Tibial nerve (tissue), 4 donors: ENCODE measurements at regions not wholly inside any gene's neighbourhood (a gene's known extent, or its start where the extent isn't known, plus 50 kb on each side); places are given as distances from the start of the nearest gene placed in this dataset.

ENCODE experiments used
- DNase-seq, 2 donors: peaks; one replicate each; pipeline ENCODE4 v3.0.0-alpha.2; 2019; ENCODE audit warnings: low spot score in 2 of 2
- H3K27ac ChIP-seq, 4 donors: fragments of 200-600 bp; sonication (generic) in 3 of 4; one replicate each; pipeline ENCODE4 v1.5.1; 2017 to 2019; ENCODE audit warnings: mild to moderate bottlenecking in 1 of 4
- H3K27me3 ChIP-seq, 2 donors: fragments of 200-600 bp; sonication (generic) in 1 of 2; one replicate each; pipeline versions ENCODE4 v1.5.1 to v1.6.0; 2017 to 2019
- H3K36me3 ChIP-seq, 3 donors: fragments of 200-600 bp; sonication (generic); one replicate each; pipeline ENCODE4 v1.5.1; 2018 to 2019
- H3K4me1 ChIP-seq, 4 donors: fragments of 200-600 bp; sonication (generic) in 3 of 4; one replicate each; pipeline ENCODE4 v1.5.1; 2017 to 2019
- H3K4me3 ChIP-seq, 4 donors: fragments of 200-600 bp; sonication (generic) in 3 of 4; one replicate each; pipeline ENCODE4 v1.5.1; 2017 to 2019; ENCODE audit warnings: mild to moderate bottlenecking in 1 of 4, moderate library complexity in 1 of 4
- H3K9me3 ChIP-seq, 4 donors: fragments of 200-600 bp; sonication (generic) in 3 of 4; one replicate each; pipeline ENCODE4 v1.5.1; 2017 to 2019
- CTCF ChIP-seq, 5 experiments: fragments of 200-600 bp in 3 of 5; fragments of 450-650 bp in 2 of 5; sonication (generic) in 3 of 5; IDR thresholded peaks; one replicate each; pipeline ENCODE4 v1.5.1; 2016 to 2019; ENCODE audit warnings: antibody characterized with exemption in 5 of 5, mild to moderate bottlenecking in 3 of 5, moderate library complexity in 2 of 5
- EP300 ChIP-seq, 2 donors: sonication (generic); formaldehyde crosslinking; IDR thresholded peaks; one replicate each; pipeline ENCODE4 v1.6.1; 2017; ENCODE audit warnings: antibody characterized with exemption in 2 of 2, mild to moderate bottlenecking in 1 of 2
- POLR2A ChIP-seq, 2 donors: fragments of 450-650 bp; IDR thresholded peaks; one replicate each; pipeline ENCODE4 v1.6.1; 2017; ENCODE audit warnings: antibody characterized with exemption in 2 of 2, mild to moderate bottlenecking in 2 of 2, moderate library complexity in 2 of 2
- WGBS, 2 donors: methylation state at CpG; one replicate each; pipeline ENCODE4 v1.1.5; 2018; 5-methylcytosine and 5-hydroxymethylcytosine counted together

GRCh38 chr1:239186487-239186886, 199.9 kb upstream of the CHRM3 start:
- H3K27me3 ChIP-seq: no peaks in the 10 kb centered on the region
- H3K4me3 ChIP-seq: no peak overlapping the region
- 92 to 96% methylated on average over 1 of the region's 1 CpG for WGBS, 2 donors
- H3K36me3 ChIP-seq: no peaks in the 10 kb centered on the region
- no peak for DNase-seq
- H3K27ac ChIP-seq: no peak overlapping the region
- no peaks in the 10 kb centered on the region for H3K9me3 ChIP-seq
- TF ChIP-seq POLR2A (IDR thresholded peaks at IDR 0.05): no peak
- H3K4me1 ChIP-seq: peaks cover 0 to 9% (median 0%) of the 10 kb centered on the region in 4 donors

GRCh38 chr1:239185245-239185619, 201.1 kb upstream of the CHRM3 start:
- Histone ChIP-seq H3K27me3 (no peaks in the 10 kb centered on the region), H3K4me3 (no peak overlapping the region), H3K9me3 (no peaks in the 10 kb centered on the region), H3K27ac (no peak overlapping the region), H3K4me1 (peaks cover 0 to 9% (median 0%) of the 10 kb centered on the region in 4 donors), H3K36me3 (no peaks in the 10 kb centered on the region)
- no peak for DNase-seq
- 25 to 31% methylated on average over 1 of the region's 1 CpG for WGBS, 2 donors
- no peak for TF ChIP-seq EP300 (IDR thresholded peaks at IDR 0.05)
- no peak for TF ChIP-seq CTCF (IDR thresholded peaks at IDR 0.05)
- no peak for TF ChIP-seq POLR2A (IDR thresholded peaks at IDR 0.05)

GRCh38 chr1:239184561-239185244, 201.7 kb upstream of the CHRM3 start:
- no peak overlapping the region for H3K27ac ChIP-seq
- no peaks in the 10 kb centered on the region for H3K27me3 ChIP-seq
- H3K4me3 ChIP-seq: no peak overlapping the region
- H3K9me3 ChIP-seq: no peaks in the 10 kb centered on the region
- no peak for DNase-seq
- H3K36me3 ChIP-seq: no peaks in the 10 kb centered on the region
- no peak for TF ChIP-seq POLR2A (IDR thresholded peaks at IDR 0.05)
- no peak for TF ChIP-seq EP300 (IDR thresholded peaks at IDR 0.05)
- TF ChIP-seq CTCF (IDR thresholded peaks at IDR 0.05): no peak
- peaks cover 0 to 9% (median 0%) of the 10 kb centered on the region in 4 donors for H3K4me1 ChIP-seq

GRCh38 chr1:239178961-239179360, 207.4 kb upstream of the CHRM3 start:
- DNase-seq: no peak
- Histone ChIP-seq H3K27me3 (no peaks in the 10 kb centered on the region), H3K9me3 (no peaks in the 10 kb centered on the region), H3K4me1 (no peaks in the 10 kb centered on the region), H3K27ac (no peak overlapping the region), H3K36me3 (no peaks in the 10 kb centered on the region), H3K4me3 (no peak overlapping the region)
- 48 to 51% methylated on average over 3 of the region's 3 CpGs for WGBS, 2 donors
- TF ChIP-seq EP300 (IDR thresholded peaks at IDR 0.05) (no peak), POLR2A (IDR thresholded peaks at IDR 0.05) (no peak), CTCF (IDR thresholded peaks at IDR 0.05) (no peak)

- 91 to 94% methylated on average over 3 of the region's 3 CpGs for WGBS, 2 donors
- TF ChIP-seq CTCF (IDR thresholded peaks at IDR 0.05) (no peak), POLR2A (IDR thresholded peaks at IDR 0.05) (no peak), EP300 (IDR thresholded peaks at IDR 0.05) (no peak)
- Histone ChIP-seq H3K4me3 (no peak overlapping the region), H3K9me3 (peaks cover 0 to 3% (median 0%) of the 10 kb centered on the region in 4 donors), H3K27ac (no peak overlapping the region), H3K4me1 (no peaks in the 10 kb centered on the region), H3K27me3 (no peaks in the 10 kb centered on the region), H3K36me3 (no peaks in the 10 kb centered on the region)
- no peak for DNase-seq
Measured at GRCh38 chr1:239174880-239175279, 211.5 kb upstream of the CHRM3 start.

- no peak for TF ChIP-seq CTCF (IDR thresholded peaks at IDR 0.05)
- no peak for TF ChIP-seq EP300 (IDR thresholded peaks at IDR 0.05)
- no peak for TF ChIP-seq POLR2A (IDR thresholded peaks at IDR 0.05)
- no peaks in the 10 kb centered on the region for H3K36me3 ChIP-seq
- H3K9me3 ChIP-seq: peaks cover 0 to 22% (median 1%) of the 10 kb centered on the region in 4 donors
- H3K4me1 ChIP-seq: no peaks in the 10 kb centered on the region
- H3K27ac ChIP-seq: no peak overlapping the region
- DNase-seq: no peak
- no peaks in the 10 kb centered on the region for H3K27me3 ChIP-seq
- no peak overlapping the region for H3K4me3 ChIP-seq
Measured at GRCh38 chr1:239170828-239171227, 215.5 kb upstream of the CHRM3 start.
